ENCODE measurements at regions not wholly inside any gene's neighbourhood (a gene's known extent, or its start where the extent isn't known, plus 50 kb on each side); places are given as distances from the start of the nearest gene placed in this dataset.
A peak's percentile ranks its signal among the peaks of the same experiment; 100 is the strongest.

GRCh38 chr5:8727396-8727795 lies 818.5 kb downstream of the SEMA5A start:
- no peak for TF ChIP-seq EP300 (IDR thresholded peaks at IDR 0.05; ENCODE audit: borderline replicate concordance in 1 of 2, low read depth in 1 of 2, low read length in 1 of 2)
- TF ChIP-seq FOSL2 (IDR thresholded peaks at IDR 0.05; ENCODE audit: borderline replicate concordance, low read depth), result no peak
- no peak for TF ChIP-seq ZBTB33 (IDR thresholded peaks at IDR 0.05; ENCODE audit: borderline replicate concordance, low read depth)
- no peak for TF ChIP-seq POLR2AphosphoS5 (IDR thresholded peaks at IDR 0.05; ENCODE audit: low read depth, low read length)
- TF ChIP-seq RFX5 (IDR thresholded peaks at IDR 0.05; ENCODE audit: low read length), result no peak
- no peak for TF ChIP-seq FOXJ3 (CRISPR knock-in tag; IDR thresholded peaks at IDR 0.05)
- TF ChIP-seq NFIC (IDR thresholded peaks at IDR 0.05; ENCODE audit: borderline replicate concordance), result no peak
- TF ChIP-seq TAF1 (IDR thresholded peaks at IDR 0.05; ENCODE audit: borderline replicate concordance, low read depth, low read length), result no peak
- TF ChIP-seq NRF1 (IDR thresholded peaks at IDR 0.05; ENCODE audit: low read depth, low read length), result no peak
- no peak for TF ChIP-seq RXRA (IDR thresholded peaks at IDR 0.05; ENCODE audit: borderline replicate concordance, low read depth)
- no peak for TF ChIP-seq CHD2 (IDR thresholded peaks at IDR 0.05; ENCODE audit: low read length, partially characterized antibody)
- no peak for TF ChIP-seq GABPA (IDR thresholded peaks at IDR 0.05; ENCODE audit: low read depth)
- no peak for TF ChIP-seq USF2 (IDR thresholded peaks at IDR 0.05; ENCODE audit: borderline replicate concordance, low read depth, low read length)
- no peak for TF ChIP-seq PBX3 (IDR thresholded peaks at IDR 0.05)
- TF ChIP-seq FOXM1 (IDR thresholded peaks at IDR 0.05; ENCODE audit: low read depth), result no peak
- no peak for TF ChIP-seq EZH2phosphoT487 (IDR thresholded peaks at IDR 0.05; ENCODE audit: borderline replicate concordance, low read depth)
- no peak for TF ChIP-seq MAX (IDR thresholded peaks at IDR 0.05; ENCODE audit: low read depth)
- no peak for TF ChIP-seq TCF12 (IDR thresholded peaks at IDR 0.05)
- no peak for TF ChIP-seq IRF3 (IDR thresholded peaks at IDR 0.05; ENCODE audit: low read depth, low read length)
- TF ChIP-seq REST (IDR thresholded peaks at IDR 0.05; ENCODE audit: low read depth, low read length), result no peak
- CTCF ChIA-PET, result no interaction called here
- 0 out of 2 replicates have a peak overlapping the region, but pooled peaks have one; percentile 57 for H2AFZ ChIP-seq (ENCODE audit: low read depth)
- no peaks in the 10 kb centered on the region for H4K20me1 ChIP-seq (ENCODE audit: insufficient read depth)
- H3K9me3 ChIP-seq, result no peaks in the 10 kb centered on the region
- H3K4me1 ChIP-seq (ENCODE audit: control insufficient read depth in 1 of 2, insufficient read depth in 2 of 2, low read depth in 1 of 2, low read length in 1 of 2), result no peaks in the 10 kb centered on the region
- H3K79me2 ChIP-seq (ENCODE audit: insufficient read depth), result no peaks in the 10 kb centered on the region
- WGBS (ENCODE audit: low lambda C conversion rate), result 31% methylated on average over 4 of the region's 4 CpGs
- no peaks in the 10 kb centered on the region for H3F3A ChIP-seq (replicated peaks; ENCODE audit: insufficient read depth)
- DNase-seq, result no peak
- H3K4me3 ChIP-seq (ENCODE audit: low read depth in 2 of 2, low read length in 1 of 2), result no peak overlapping the region
- H3K27ac ChIP-seq (ENCODE audit: low read depth in 2 of 2, low read length in 1 of 2), result no peak overlapping the region
- POLR2A ChIA-PET, result no interaction called here
- H3K9ac ChIP-seq, result no peak overlapping the region
- peak overlapping the region; percentile 34; the same call in 1 of the 2 replicates for H3K4me2 ChIP-seq
- no peaks in the 10 kb centered on the region for H3K36me3 ChIP-seq (replicated peaks in 1 of 2; ENCODE audit: control insufficient read depth in 1 of 2, insufficient read depth in 2 of 2, low read length in 1 of 2)
- H3K9me2 ChIP-seq, result no peaks in the 10 kb centered on the region
- no peaks in the 10 kb centered on the region for H3K27me3 ChIP-seq (ENCODE audit: insufficient read depth)

Measured in SK-N-SH (cell line).